NCI-H524 (cell line): ENCODE measurements at regions not wholly inside any gene's neighbourhood (a gene's known extent, or its start where the extent isn't known, plus 50 kb on each side); places are given as distances from the start of the nearest gene placed in this dataset.
"Not testable (repeated sequence)": the region's sequence is repeated elsewhere in the genome, so short reads cannot be mapped to it uniquely, and the experiment has no call there.

ENCODE experiments used
- DNase-seq, 2 experiments: peaks; one replicate each; lab custom pipeline; 2025; lab: John Stamatoyannopoulos, UW

DNA sequence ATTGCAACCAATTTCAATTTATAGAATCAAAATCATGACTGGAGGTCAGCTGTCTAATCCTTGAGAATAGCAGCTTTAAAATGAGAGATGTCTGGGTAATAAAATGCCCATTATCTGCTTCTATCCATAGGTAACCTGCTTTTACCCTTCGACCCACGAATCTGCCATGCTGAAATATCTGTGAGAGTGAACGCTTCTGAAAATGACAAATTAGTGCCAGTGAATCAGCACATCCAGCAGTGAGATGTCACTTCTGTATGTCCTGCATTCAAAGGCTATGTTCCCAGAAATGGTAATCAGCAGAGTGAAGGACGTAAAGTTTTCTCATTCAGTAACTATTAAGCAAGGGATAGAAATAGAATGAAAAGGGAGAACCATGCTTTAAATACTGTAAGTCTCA is 532.4 kb upstream of the ITGA1 start:
- no peak for DNase-seq

- no peak for DNase-seq
Observed at GRCh38 chr5:52262844-52263243, 524.9 kb upstream of the ITGA1 start.

DNA sequence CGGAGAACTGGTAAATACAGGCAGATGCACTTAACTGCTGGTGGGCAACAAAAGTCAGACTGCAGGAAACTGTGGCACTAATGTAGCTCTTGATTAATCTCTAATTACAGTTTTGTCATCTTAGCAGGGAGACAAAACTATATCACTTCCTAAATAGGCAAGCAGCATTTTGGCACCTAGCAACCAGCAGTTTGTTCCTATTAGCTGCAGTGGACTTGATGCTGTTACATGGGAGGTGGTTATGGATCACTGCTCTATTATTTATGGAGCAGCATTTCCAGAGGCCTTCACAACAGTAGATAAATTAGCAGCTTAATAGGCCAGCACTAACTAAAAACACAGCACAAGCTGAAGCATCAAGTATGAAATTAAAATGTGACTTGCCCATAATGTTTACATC is 518.3 kb upstream of the ITGA1 start:
- DNase-seq: peak in 1 of 2 experiments; percentile 43

- DNase-seq: peak; percentile 10 to 35
Observed at GRCh38 chr5:52269859-52270258, 517.9 kb upstream of the ITGA1 start.

GRCh38 chr5:52275639-52276038 is 512.1 kb upstream of the ITGA1 start:
- DNase-seq: no peak

- no peak for DNase-seq
Observed at GRCh38 chr5:52277101-52277500, 510.6 kb upstream of the ITGA1 start.

- DNase-seq: no peak
Observed at GRCh38 chr5:52282647-52283046, 505.1 kb upstream of the ITGA1 start.

DNA sequence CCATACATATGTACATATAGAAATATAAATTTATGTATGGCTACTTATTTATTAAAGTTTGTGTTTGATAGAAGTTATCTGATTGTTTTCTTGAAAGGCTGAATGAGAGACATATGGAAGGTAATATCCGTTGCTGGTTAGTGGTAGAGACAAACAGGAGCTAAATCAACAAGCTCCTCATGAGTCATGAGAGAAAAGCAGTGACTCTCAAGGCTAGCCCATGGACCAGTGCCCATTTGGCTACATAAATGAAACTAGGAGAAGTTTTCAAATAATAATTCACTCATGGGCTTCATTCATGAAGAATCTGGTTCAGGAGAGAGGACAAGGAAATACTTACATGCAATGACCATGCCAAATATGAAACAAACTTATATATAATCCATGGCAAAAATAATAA is 504.5 kb upstream of the ITGA1 start:
- no peak for DNase-seq

GRCh38 chr5:52300703-52301372 is 486.9 kb upstream of the ITGA1 start:
- DNase-seq: no peak

- not testable (repeated sequence) for DNase-seq
Observed at GRCh38 chr5:52304816-52305215, 482.9 kb upstream of the ITGA1 start.

DNA sequence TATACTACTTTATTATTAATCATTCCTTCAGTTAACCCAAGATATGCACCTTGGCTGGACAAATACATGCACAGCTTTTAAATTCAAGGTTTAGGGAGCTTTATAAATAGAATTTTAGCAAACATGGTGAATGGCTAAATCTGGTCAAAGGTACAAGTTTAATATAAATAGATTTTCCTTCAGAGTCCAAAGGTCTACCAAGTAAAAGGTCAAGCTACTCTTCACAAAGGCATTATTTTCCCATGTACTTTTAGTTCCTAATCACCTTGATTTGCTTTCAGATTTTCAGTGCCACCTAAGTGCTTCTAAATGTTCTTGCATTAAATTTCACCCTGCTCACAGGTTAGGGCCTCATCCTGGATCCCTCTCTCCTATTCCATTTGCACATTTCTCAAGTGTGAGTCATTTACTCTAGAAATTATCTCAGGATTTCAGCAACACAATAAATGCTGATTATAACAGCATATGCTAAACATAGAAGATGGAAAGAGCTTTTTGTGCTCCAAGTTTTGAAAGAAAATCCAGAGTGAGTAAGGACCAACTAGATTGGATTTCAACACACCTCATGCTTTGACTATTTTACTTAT is 459.4 kb upstream of the ITGA1 start:
- DNase-seq: no peak

- no peak for DNase-seq
Observed at GRCh38 chr5:52331725-52332124, 456.0 kb upstream of the ITGA1 start.

DNA sequence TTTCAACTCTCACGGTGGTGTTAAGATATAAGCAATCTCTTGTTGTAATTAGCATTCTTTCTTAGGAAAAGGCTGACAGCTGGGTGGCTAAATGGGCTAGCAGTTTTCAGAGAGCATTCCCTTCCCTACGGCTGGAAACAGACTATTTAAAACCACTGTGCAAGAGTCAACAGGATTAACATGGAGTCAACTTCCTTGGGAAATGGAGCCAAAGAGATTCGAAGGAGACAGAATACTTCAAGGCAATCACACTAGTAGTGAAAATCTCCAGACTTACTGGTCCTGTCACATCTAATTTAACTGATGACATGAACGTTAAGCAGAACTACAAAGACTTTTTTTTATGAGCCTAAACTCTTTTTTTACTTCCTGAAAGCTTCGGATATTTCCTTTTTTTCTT is 453.3 kb upstream of the ITGA1 start:
- peak in 1 of 2 experiments; percentile 35 for DNase-seq

- no peak for DNase-seq
Observed at GRCh38 chr5:52339285-52339684, 448.4 kb upstream of the ITGA1 start.

- DNase-seq: peak in 1 of 2 experiments; percentile 58
Observed at GRCh38 chr5:52342361-52342760, 445.4 kb upstream of the ITGA1 start.

DNA sequence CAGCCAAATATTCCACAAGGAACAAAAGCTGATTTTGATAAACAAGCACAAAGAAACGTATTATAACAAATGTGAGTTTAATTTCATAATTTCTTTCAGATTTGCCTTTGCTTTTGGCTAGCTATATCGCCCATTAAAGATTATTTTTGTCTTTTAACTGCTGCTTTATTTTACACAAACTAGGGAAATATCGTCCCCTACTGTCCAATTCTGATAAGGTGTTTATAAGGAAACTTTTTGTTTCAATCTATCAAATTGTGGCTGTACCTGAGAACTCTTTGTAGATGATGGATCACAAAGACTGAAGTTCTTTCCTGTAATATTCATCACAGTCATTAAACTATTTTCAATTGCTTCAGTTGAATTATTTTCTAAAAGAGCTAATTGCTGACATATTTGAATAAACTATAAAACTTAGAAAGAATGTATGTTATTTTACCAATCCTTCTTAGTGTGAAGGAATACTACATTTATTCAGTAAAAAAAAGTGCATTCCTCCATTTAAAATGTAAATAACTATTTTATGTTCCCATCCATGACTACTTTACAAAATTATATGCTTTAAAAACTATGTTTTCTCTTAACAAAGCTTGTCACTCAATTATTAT is 431.3 kb upstream of the ITGA1 start:
- DNase-seq: peak; percentile 23 to 46

GRCh38 chr5:52359261-52359660 is 428.5 kb upstream of the ITGA1 start:
- no peak for DNase-seq

DNA sequence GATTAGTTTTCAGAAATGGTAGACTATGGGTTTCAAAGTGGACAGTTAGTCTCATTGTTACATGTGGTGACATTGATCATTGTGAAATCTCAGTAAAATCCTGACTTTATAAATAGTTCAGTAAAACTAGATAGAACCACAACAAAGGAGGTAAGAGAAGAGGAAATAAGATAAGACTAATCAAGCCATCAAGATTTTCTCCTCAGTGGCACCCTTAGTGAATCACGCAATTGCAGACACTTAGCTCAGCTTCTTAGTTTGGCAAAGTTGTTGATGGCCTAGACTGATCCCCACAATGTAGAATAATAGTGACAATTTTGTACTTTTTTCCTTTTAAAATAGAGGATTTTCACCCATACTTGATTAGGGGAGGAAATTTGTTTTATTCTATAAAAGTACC is 426.7 kb upstream of the ITGA1 start:
- no peak for DNase-seq

DNA sequence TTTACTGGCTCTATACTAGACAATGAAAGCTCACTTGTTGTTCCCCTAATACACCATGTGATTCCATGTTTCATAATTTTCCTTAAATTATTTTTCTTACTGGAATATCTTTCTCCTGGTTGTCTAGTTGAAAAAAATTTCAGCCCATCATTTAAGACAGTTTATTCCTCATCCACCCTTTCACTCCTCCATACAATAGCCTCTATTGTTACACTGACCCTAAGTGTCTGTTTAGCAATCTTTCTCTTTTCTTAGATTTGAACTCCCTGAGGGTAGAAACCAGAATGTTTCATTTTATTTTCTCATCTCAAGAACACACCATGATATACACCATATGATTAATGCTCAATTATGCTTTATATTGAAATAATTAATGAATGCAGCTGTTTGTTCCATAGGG is 413.4 kb upstream of the ITGA1 start:
- DNase-seq: no peak

GRCh38 chr5:52375969-52376368 is 411.7 kb upstream of the ITGA1 start:
- no peak for DNase-seq

DNA sequence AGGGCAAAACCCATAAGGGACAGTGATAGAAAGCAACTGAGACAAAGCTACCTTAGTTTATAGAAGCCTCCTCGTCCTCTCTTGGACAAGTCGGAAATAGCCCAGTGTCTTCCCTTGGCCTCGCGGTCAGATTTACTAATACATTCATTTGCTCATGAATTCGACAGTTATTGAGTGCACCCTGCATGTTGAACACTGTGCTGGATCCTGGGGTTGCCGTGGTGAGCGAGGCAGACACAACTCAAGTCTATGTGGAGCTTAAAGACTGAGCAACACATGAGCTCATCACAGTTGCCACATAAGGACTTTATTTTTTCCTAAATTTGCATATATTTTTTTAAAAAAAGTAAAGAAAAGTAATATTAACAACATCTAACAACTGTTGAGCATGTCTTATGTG is 411.1 kb upstream of the ITGA1 start:
- no peak for DNase-seq

DNA sequence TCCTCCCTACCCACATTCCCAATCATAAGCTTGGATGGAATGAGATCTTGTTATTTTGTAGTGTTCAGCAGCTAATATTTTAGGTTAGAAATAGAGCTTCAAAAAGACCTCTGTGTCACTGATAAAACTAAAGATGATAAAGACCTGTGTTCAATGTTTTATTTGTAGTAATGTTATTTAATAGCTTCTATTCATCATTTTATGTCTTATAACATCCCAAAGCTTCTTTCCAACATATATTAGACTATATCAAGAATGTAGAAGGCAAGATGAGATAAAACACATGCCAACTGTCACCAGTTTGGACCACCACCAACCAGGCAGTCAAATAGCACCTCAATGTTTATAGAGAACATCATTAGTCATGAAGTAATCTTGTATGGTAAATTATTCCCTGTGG is 409.5 kb upstream of the ITGA1 start:
- DNase-seq: no peak

- no peak for DNase-seq
Observed at GRCh38 chr5:52388349-52388748, 399.4 kb upstream of the ITGA1 start.

GRCh38 chr5:52392321-52392720 is 395.4 kb upstream of the ITGA1 start:
- peak; percentile 98 to 99 for DNase-seq
